SKM-1 treated with dmso at 0.1 percent for 144 hours (cell line): ENCODE measurements at regions not wholly inside any gene's neighbourhood (a gene's known extent, or its start where the extent isn't known, plus 50 kb on each side); places are given as distances from the start of the nearest gene placed in this dataset.

Experiments used
- DNase-seq: peaks from one replicate; lab custom pipeline; 2025; ENCODE audit not compliant: unreplicated experiment; lab: John Stamatoyannopoulos, UW

DNA sequence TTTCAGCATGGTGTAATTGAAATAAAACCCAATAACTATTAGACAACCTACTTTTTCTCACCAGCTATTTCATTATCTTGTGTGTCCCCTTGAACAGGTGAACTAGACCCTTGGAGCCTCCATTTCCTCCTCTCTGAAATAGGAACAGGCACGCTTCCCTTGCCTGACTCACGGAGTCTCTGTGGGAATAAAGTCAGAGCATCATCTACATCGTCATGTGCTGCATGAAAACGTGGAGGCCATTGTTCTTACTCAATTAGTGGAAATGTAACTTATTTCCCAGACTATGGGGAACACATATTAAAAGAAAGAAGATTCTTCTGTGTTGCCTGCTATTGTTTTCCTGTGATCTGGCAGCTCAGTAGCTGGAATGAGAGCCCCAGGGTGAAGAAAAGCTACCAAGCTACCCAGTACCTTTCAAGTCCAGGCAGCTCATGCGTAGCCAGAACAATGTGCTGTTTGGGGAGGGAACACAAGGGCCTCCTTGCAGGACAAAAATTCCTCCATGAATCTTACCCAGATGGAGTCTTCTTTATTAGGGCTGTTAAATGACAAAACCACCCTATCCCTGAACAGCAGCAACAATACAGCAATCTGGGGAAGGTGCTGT is 59.8 kb downstream of the SOX11 start:
- no peak for DNase-seq

DNA sequence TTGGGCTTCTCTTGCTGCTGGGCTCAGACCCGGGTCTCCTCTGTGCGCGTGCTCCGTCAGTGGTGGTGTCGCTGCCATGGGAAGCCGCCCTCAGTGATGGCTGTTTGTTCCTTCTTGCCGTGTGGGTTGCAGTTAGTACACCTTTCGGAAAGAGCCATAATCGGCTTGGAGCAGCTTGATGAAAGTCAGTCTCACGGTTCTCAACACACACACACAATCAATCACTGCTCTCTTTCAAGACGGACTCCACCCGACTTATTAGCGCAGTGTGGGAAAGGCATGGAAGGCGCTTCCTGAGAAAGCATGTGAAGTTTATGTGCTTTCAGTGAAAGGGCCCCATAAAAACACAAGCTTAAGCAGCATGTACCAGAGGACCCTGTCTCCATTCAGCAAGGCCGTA is 64.1 kb downstream of the SOX11 start:
- DNase-seq = no peak

DNA sequence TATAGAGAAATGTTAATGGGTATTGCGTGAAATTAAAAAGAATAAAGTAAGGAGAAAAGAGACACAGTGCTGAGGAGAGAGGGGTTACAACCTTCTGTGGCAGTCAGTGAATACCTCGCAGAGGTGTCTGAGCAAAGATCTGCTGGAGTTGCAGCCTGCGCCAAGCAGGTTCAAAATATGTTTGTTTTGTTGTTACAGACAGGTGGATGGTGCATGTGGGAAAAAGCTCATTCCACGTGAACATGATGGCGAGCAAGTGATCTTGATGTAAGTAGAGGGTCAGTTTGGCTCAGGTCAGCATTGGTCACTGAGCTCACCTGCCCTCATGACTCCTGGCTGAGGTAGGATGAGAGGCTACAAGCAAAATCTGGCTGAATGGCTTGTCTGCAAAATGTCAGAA is 66.2 kb downstream of the SOX11 start:
- no peak for DNase-seq

DNA sequence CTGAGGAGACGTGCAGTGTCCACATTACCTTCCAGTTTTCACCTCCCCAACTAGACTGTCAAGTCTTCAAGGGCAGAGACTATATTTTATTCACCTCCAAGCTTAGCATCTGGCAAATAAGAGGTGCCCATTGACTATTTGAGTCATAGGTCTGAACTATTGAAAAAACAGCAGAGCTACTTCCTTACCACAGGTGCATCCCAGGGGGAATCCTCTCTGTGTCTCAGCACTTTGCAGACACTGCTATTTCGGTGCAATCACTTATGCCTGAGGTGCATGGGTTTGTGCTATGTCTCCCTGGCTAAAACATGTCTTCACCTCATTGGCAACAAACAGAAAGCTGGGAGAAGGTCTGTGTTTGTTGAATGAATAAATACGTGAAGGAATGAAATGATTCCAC is 67.8 kb downstream of the SOX11 start:
- no peak for DNase-seq

DNA sequence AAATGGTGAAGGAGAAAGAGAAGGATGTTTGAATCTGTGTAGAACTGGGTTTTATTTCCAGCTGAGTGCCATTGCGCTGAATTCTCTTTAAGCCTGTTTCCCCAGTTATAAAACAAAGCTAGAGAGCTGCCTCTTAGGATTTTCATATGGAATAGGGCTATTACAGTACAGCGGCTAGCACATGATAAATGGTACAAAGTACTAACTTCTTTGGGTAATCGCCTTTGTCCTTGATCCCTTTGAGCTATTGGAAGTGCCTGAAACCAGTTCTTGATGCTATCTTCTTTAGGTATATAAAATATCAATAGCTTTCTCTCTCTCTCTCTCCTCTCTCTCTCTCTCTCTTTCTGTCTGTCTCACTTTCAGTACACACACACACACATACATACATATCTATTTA is 71.3 kb downstream of the SOX11 start:
- no peak for DNase-seq

DNA sequence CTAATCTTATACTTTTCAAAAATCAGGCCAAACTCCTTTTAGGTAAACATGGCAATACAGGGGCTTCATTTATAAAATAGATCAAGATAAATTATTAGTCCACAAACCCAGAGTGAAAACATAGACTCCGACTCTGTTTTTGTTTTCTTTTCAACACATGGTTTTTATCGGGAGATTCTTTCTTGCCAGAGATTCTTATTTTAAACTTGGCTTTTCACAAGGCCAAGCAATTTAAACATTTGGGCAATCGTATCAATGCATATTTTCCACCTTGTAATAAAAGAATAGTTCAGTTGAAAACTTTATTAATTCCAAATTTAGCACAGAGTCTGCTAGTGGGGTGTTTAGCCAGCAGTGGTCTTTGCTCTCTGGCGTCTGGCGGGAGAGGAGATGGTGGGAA is 71.9 kb downstream of the SOX11 start:
- DNase-seq = no peak

DNA sequence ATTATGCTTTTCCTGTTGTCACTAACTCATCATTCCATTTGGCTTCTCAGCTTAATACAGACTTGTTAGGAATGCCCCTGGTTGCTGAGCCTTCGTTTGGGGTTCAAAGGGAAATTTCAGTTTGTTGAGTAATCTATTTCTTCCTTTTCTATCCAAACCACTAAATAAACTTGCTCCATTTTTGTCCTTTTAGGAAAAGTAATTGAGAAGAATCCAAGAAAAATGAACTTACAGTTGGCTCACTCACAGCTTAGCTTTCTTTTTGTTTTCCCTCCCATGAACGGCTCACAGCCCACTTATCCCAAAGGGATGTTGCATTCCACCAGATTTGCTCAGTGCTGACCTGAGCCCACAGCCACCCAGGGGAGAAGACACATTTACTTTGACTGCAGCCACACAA is 73.9 kb downstream of the SOX11 start:
- DNase-seq = no peak

DNA sequence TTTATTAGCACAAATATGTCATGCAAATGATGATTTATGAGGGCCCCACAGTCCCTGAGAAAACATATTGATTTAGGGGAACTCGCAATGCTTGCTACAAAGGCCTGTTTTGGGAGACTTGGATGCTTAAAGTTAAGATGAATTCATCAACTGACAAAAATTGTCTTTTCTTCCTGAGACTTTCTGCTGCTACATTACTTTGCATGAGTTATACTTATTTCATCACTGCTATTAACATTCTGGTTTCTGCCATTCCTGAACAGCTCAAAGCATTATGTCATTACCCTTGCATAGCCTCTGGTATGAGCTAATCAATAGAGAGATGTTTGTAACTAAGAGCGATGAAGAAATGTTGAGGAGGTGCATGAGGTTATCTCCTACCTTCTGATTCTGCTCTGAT is 74.4 kb downstream of the SOX11 start:
- no peak for DNase-seq

DNA sequence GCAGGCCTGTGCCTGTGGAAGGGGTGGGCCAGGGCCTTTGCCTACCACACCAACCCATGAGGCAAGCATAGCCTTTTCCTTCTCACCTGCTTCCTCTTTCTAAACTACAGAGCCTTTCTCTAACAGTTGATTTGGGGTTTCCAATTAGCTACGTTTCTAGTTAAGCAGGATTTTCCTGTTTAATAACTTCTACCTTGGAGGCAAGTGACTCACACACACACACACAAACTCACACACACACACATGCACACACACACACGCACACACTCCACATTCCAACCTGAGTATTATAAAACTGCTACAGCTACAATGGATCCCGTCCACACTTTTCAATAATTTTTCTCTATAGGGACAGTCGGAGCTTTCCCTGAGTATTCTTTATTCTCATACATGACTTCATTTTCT is 84.9 kb downstream of the SOX11 start:
- DNase-seq = no peak

DNA sequence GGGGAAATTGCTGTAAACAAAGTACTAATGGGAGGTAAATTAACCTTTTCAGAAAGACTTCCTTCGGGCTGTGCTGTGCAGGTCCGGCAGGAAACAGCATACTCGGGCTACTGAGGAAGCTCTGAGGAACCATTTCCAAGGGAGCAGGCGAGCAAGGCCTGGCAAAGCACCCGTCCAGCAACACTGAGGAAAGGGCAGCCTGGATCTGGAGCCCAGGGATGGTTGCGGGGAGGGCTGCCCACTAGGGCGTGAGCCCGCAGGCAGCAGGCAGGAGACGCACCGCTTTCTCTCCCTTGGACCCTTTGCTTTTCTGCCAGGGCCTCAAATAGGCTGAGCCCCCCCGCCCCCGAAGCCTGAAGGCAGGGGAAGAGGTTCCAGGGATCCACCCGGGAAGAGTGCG is 89.5 kb downstream of the SOX11 start:
- no peak for DNase-seq

DNA sequence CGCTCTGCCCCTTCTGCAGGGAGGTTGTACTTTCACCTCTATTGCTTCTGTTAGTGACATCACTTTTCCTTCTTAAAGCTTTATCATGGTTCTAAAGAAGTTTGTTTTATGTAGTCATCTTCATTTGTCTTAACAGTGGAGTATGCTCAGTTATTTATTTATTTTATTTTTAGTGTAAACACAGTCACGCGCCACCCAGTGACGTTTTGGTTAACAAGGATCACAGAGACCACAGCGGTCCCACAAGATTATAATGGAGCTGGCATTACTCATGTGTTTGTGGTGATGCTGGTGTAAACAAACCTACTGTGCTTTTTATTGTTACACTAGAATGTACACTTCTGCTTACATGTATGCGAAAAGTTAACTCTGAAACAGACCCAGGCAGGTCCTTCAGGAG is 89.9 kb downstream of the SOX11 start:
- DNase-seq = no peak

DNA sequence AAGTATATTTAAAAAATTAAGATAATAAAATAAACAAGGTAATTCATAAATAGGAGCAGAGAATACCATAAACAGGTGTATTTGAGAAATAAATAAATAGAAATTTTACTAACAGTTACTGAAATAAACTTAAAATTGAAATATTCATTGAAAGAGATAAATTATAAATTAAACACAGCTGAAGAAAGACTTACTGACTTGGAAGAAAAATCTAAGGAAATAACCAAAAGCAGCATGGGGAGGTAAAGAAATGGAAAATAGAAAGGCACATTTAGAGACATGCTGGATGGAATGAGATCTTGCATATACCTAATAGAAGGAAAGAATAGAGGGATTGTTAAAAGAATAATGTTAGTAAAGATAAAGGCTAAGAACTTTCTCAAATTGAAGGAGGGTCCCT is 96.3 kb downstream of the SOX11 start:
- no peak for DNase-seq

DNA sequence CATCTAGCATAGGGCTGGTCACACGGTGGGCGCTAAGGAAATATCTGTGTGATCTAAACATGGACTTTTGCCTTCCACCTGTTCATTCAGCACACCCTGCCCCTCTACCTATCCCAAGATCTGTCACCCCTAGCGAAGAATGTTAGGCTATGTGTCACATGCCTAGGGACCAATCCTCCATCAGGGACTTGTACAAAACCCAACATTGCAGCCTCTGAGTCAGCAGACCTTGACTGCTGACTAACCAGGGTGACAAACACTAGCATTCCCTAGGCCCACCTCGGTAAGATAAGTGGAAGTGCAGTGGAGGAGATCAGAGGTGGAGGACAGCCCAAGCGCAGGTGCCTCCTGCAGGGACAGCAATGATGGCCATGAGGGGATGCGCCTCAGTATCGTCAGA is 99.2 kb downstream of the SOX11 start:
- DNase-seq = no peak

DNA sequence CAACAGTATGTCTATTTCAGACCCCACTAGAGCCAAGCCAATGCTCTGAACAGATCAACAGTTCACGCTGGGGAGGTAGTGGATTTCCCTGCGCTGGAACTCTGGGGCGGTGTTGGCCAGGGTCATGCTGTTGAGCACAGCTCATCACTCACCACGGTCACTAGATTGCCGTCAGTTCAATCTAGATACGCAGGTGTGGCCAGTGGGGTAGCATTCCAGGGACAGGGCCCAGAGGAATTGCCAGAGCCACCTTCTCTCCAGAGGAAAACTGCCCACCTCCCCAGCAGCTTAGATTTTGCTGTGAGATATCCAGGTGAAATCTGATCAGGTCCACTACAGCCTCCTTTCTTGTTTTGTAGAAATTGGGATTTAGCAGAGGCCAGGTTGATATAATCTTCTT is 101.8 kb downstream of the SOX11 start:
- no peak for DNase-seq

DNA sequence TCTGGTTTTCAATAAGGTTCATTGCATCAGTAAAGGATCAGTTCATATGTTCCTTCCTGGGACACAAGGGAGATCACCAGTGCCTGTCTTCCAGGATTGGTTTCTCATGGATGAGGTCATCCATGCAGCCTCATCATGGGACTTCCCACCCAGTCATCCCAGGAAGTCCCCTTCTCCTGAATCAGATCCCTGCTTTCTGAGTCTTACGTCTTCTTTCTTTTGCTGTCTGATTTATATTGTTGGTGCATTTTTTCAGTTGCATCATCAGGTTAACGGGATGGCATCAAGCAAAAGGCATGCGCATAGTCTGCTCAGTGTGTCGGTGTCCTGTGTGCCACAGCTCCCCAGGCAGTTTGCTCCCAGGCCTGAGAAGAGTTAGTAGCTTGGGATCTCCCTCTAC is 105.9 kb downstream of the SOX11 start:
- no peak for DNase-seq

DNA sequence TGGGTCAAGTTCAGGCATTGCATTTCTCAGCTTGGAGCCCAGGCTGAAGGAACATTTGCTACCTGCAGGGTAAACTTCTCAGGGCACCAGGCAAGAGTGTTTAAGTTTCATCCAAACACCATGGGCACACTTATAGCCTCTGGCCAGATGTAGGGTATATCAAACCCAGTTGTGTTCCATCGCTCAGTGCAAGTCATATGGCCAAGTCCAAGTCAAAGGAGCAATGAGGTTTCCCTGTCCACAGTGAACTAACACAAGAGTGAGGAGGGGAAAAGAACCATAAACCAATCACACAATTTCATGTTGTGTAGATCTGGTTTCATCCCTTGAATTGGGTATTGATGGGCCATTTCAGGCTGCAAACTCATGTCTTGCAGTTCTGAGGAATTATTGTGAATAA is 107.2 kb downstream of the SOX11 start:
- no peak for DNase-seq

DNA sequence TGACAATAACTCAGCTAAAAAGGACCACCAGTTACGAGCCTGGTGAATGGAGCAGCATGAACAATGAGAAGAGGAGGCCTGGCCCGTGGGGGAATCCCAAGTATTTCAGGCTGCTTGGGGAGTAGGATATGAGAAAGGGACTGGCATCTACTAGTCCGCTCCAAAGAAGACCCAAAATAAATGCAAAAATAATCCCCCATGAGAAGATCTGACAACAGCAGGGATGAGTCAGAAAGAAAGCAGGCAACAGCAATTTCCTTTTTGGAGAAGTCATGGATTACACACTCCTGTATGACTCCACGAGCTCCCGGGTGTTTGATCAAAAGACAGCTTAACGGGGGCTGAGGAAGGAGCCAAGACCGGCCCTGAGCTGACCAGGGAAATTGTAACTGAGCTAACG is 111.4 kb downstream of the SOX11 start:
- no peak for DNase-seq

DNA sequence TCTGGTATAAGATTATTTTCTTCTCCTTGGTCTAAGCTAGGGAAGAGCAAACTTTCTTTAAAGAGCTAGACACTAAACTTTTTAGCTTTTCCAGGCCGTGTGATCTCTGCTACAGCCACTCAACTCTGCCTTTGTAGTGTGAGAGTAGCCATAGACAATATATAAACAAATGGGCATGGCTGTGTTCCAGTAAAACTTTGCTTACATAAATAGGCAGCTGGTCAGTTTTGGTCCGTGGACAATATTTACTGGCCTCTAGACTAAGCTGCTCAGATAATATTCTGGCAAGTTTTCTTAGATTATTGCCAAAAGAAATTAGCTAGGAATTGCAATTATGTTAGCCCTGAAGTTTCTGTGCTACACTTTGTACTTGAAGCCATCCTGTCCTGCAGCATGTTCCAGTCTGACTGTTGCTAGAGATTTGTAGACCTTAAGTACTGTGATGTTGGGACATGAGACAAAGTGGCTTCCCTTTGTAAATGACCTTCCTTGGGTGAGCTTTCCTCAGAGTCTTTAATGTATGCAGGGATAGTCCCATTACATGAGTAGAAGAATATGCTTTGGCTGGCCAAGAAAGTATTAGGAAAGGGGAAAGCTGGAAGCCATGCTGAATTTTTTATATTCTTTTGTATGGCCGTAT is 126.9 kb downstream of the SOX11 start:
- no peak for DNase-seq

DNA sequence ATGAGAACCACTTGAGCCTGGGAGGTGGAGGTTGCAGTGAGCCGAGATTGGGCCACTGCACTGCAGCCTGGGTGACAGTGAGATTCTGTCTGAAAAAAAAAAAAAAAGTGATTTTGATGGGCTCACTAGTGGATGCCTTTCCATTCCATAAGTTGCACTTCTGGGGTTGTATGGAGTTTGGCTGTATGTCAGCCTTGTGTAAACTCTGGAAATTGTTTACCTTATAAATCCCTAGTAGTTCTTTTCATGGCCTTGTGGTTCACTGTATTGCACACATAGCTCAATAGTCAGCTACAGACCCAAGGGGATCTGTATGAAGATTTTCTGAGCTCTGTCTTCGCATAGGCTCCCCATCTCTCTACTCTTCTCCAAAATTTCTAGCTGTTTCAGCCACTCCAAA is 131.9 kb downstream of the SOX11 start:
- DNase-seq = no peak

DNA sequence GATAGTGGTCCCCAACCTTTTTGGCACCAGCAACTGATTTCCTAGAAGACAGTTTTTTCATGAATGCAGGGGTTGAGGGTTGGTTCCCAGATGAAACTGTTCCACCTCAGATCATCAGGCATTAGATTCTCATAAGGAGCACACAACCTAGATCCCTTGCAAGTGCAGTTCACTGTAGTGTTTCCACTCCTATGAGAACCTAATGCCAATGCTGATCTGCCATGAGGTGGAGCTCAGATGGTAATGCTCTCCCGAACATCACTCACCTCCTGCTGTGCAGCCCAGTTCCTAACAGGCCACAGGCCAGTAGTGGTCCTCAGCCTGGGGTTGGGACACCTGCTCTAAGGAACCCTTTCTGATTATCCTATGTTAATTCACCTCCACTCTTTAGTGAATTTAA is 133.5 kb downstream of the SOX11 start:
- no peak for DNase-seq

DNA sequence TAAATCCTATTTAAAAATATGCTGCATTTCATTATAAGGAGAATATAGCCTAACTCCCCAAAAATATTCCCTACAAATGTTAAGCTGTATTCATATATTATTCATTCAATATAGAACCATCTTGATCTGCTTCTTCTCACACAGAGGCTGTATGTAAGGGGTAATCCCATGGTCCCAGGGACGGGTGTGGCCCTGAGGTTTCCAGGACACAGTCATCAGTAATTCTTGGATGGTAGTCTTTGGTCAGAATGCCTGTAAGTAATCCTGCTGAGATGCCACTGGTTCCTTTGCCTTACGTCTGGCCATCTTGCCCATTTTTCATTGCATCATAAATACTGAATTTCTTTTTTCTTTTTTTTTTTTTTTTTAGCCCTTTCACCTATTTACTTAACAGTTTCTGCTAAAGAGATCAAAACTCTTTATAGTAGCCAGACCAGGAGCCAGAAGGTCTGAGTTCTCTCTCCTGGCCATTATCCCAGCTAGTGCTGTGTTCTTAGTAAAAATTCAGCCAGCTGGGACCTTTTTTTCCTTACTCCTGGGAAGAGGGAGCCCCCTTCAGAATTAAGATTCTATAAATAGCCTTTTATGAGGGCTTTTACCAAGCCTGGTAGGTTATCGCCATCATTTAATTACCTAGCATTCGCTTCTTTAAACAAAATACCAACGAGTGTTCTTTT is 134.9 kb downstream of the SOX11 start:
- no peak for DNase-seq

DNA sequence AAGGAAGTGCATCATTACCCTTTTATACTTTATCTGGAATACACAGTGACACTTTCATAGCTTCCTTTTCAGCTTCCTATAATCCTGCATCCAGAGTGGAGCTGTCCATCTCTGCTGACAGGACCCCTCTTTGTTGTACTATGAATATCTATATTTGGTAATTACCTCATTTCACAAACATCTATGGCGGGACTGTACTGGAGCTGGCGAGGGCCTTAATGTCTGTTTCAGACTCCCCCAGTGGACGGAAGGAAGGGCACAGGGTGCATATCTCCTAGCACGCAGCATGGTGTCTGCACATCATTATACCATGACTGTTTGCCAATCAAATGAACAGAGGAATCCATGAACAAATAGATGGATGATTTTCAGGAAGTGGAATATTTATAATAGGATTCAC is 142.3 kb downstream of the SOX11 start:
- no peak for DNase-seq

DNA sequence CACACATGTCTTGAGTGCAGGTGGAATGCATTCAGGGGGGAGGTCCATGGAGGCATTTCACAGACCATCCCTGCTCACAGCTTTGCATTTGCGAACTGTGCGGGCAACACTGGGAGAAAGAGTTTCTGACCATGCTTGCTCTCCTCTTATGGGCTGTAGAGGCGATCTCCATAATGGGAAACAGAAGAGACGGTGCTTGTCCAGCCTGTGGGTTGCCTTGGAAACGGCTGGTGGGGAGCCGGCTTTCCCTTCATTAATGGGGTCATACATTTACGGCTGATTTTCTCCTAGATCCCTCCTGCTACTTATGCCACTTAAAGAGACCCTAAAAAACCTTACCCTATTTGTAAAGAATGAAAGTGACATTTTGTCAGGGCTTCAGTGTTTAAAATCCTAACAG is 147.4 kb downstream of the SOX11 start:
- DNase-seq = no peak
